KOPT-K1 (cell line): ENCODE measurements at regions not wholly inside any gene's neighbourhood (a gene's known extent, or its start where the extent isn't known, plus 50 kb on each side); places are given as distances from the start of the nearest gene placed in this dataset.

Source experiments
- H3K27ac ChIP-seq: fragments of 200-600 bp; sonication (generic); 2 replicates; pipeline ENCODE4 v1.5.1; 2016; ENCODE audit warnings: antibody characterized with exemption, mild to moderate bottlenecking, low read depth, low read length; ENCODE audit not compliant: poor library complexity, severe bottlenecking
- H3K36me3 ChIP-seq: fragments of 200-600 bp; sonication (generic); 2 replicates; pipeline ENCODE4 v1.5.1; 2017; ENCODE audit warnings: antibody characterized with exemption, mild to moderate bottlenecking, low read length, moderate library complexity; ENCODE audit not compliant: insufficient read depth
- H3K9me3 ChIP-seq: fragments of 200-600 bp; sonication (generic); 2 replicates; pipeline ENCODE4 v1.5.1; 2017; ENCODE audit warnings: antibody characterized with exemption, low read length, mild to moderate bottlenecking; ENCODE audit not compliant: insufficient read depth, poor library complexity, severe bottlenecking

- H3K27ac ChIP-seq, result no peak overlapping the region
- no peaks in the 10 kb centered on the region for H3K9me3 ChIP-seq
- no peaks in the 10 kb centered on the region for H3K36me3 ChIP-seq
Measured at GRCh38 chr2:236887531-236887930, 198.2 kb upstream of the COPS8 start.

- no peaks in the 10 kb centered on the region for H3K9me3 ChIP-seq
- no peaks in the 10 kb centered on the region for H3K36me3 ChIP-seq
- H3K27ac ChIP-seq, result no peak overlapping the region
Measured at GRCh38 chr2:236887953-236888793, 197.5 kb upstream of the COPS8 start.

- H3K9me3 ChIP-seq, result no peaks in the 10 kb centered on the region
Measured at GRCh38 chr2:236888794-236889780, 196.6 kb upstream of the COPS8 start.

GRCh38 chr2:236889791-236890704, 195.6 kb upstream of the COPS8 start:
- H3K27ac ChIP-seq, result no peak overlapping the region
- H3K9me3 ChIP-seq, result no peaks in the 10 kb centered on the region
- H3K36me3 ChIP-seq, result no peaks in the 10 kb centered on the region

More at GRCh38 chr2:236888794-236889780, 196.6 kb upstream of the COPS8 start:
- Histone ChIP-seq H3K36me3 (no peaks in the 10 kb centered on the region), H3K27ac (no peak overlapping the region)

GRCh38 chr2:236892721-236893120, 193.0 kb upstream of the COPS8 start:
- H3K27ac ChIP-seq, result no peak overlapping the region
- no peaks in the 10 kb centered on the region for H3K9me3 ChIP-seq
- H3K36me3 ChIP-seq, result no peaks in the 10 kb centered on the region

- Histone ChIP-seq H3K9me3 (no peaks in the 10 kb centered on the region), H3K27ac (no peak overlapping the region), H3K36me3 (no peaks in the 10 kb centered on the region)
Measured at GRCh38 chr2:236894791-236895190, 190.9 kb upstream of the COPS8 start.

GRCh38 chr2:236895497-236895896, 190.2 kb upstream of the COPS8 start:
- Histone ChIP-seq H3K27ac (no peak overlapping the region), H3K36me3 (no peaks in the 10 kb centered on the region), H3K9me3 (no peaks in the 10 kb centered on the region)

- no peak overlapping the region for H3K27ac ChIP-seq
- H3K36me3 ChIP-seq, result no peaks in the 10 kb centered on the region
Measured at GRCh38 chr2:236896688-236897087, 189.0 kb upstream of the COPS8 start.

GRCh38 chr2:236899146-236899545, 186.5 kb upstream of the COPS8 start:
- no peak overlapping the region for H3K27ac ChIP-seq
- H3K9me3 ChIP-seq, result no peaks in the 10 kb centered on the region
- no peaks in the 10 kb centered on the region for H3K36me3 ChIP-seq

More at GRCh38 chr2:236896688-236897087, 189.0 kb upstream of the COPS8 start:
- no peaks in the 10 kb centered on the region for H3K9me3 ChIP-seq

- no peaks in the 10 kb centered on the region for H3K36me3 ChIP-seq
- H3K27ac ChIP-seq, result no peak overlapping the region
- no peaks in the 10 kb centered on the region for H3K9me3 ChIP-seq
Measured at GRCh38 chr2:236899950-236900640, 185.6 kb upstream of the COPS8 start.

GRCh38 chr2:236901956-236902355, 183.7 kb upstream of the COPS8 start:
- H3K27ac ChIP-seq, result no peak overlapping the region
- no peaks in the 10 kb centered on the region for H3K36me3 ChIP-seq
- H3K9me3 ChIP-seq, result no peaks in the 10 kb centered on the region

- Histone ChIP-seq H3K9me3 (no peaks in the 10 kb centered on the region), H3K27ac (no peak overlapping the region), H3K36me3 (no peaks in the 10 kb centered on the region)
Measured at GRCh38 chr2:236903978-236904377, 181.7 kb upstream of the COPS8 start.

- Histone ChIP-seq H3K27ac (no peak overlapping the region), H3K36me3 (no peaks in the 10 kb centered on the region), H3K9me3 (no peaks in the 10 kb centered on the region)
Measured at GRCh38 chr2:236904389-236905263, 181.1 kb upstream of the COPS8 start.
